H9 (cell line): ENCODE measurements at regions not wholly inside any gene's neighbourhood (a gene's known extent, or its start where the extent isn't known, plus 50 kb on each side); places are given as distances from the start of the nearest gene placed in this dataset.

Experiments
- DNase-seq: peaks from one replicate; pipeline ENCODE4 v3.0.0-alpha.2; 2017
- H2AFZ ChIP-seq: one replicate; pipeline ENCODE4 v1.6.1; 2013; ENCODE audit warnings: mild to moderate bottlenecking, low read length, control low read depth, moderate library complexity
- H2AK5ac ChIP-seq: 2 replicates; pipeline ENCODE4 v1.6.1; 2013; ENCODE audit warnings: low read length, control low read depth, mixed read lengths; ENCODE audit not compliant: insufficient read length
- H2BK120ac ChIP-seq: one replicate; pipeline ENCODE4 v1.6.1; 2013; ENCODE audit warnings: low read depth, mild to moderate bottlenecking, low read length, control low read depth, inconsistent platforms; ENCODE audit not compliant: poor library complexity, severe bottlenecking
- H2BK12ac ChIP-seq: 2 replicates; pipeline ENCODE4 v1.6.1; 2013; ENCODE audit warnings: low read length, control low read depth, mixed read lengths, low read depth; ENCODE audit not compliant: insufficient read length
- H2BK15ac ChIP-seq: 2 replicates; pipeline ENCODE4 v1.6.1; 2013; ENCODE audit warnings: low read depth, low read length, control low read depth
- H2BK20ac ChIP-seq: one replicate; pipeline ENCODE4 v1.6.1; 2013; ENCODE audit warnings: low read depth, mild to moderate bottlenecking, low read length, control low read depth, inconsistent platforms; ENCODE audit not compliant: poor library complexity, severe bottlenecking
- H2BK5ac ChIP-seq: 2 replicates; pipeline ENCODE4 v1.6.1; 2013; ENCODE audit warnings: low read length, control low read depth, mixed read lengths; ENCODE audit not compliant: insufficient read length
- H3K14ac ChIP-seq: 2 replicates; pipeline ENCODE4 v1.6.1; 2013; ENCODE audit warnings: low read length, control low read depth; ENCODE audit not compliant: insufficient read depth
- H3K18ac ChIP-seq: 2 replicates; pipeline ENCODE4 v1.6.1; 2013; ENCODE audit warnings: low read depth, mild to moderate bottlenecking, mixed read lengths, low read length, control low read depth; ENCODE audit not compliant: insufficient read length
- H3K23ac ChIP-seq: 2 replicates; pipeline ENCODE4 v1.6.1; 2013; ENCODE audit warnings: low read length, control low read depth, mixed read lengths, low read depth; ENCODE audit not compliant: insufficient read length
- H3K23me2 ChIP-seq: 2 replicates; pipeline ENCODE4 v1.6.1; 2013; ENCODE audit warnings: low read depth, mild to moderate bottlenecking, mixed read lengths, low read length, control low read depth; ENCODE audit not compliant: insufficient read length, poor library complexity, severe bottlenecking
- H3K27ac ChIP-seq: 2 replicates; pipeline ENCODE4 v1.5.1; 2013; ENCODE audit warnings: low read length, control low read depth, mixed read lengths, low read depth; ENCODE audit not compliant: insufficient read length
- H3K27me3 ChIP-seq: 2 replicates; pipeline ENCODE4 v1.6.1; 2013; ENCODE audit warnings: low read length, control low read depth, inconsistent platforms; ENCODE audit not compliant: insufficient read depth
- H3K4ac ChIP-seq: 2 replicates; pipeline ENCODE4 v1.6.1; 2013; ENCODE audit warnings: low read depth, mild to moderate bottlenecking, control low read depth, inconsistent platforms, low read length, moderate library complexity
- H3K4me1 ChIP-seq: 2 replicates; pipeline ENCODE4 v1.6.1; 2013; ENCODE audit warnings: low read length, control low read depth, inconsistent platforms; ENCODE audit not compliant: insufficient read depth
- H3K4me2 ChIP-seq: 2 replicates; pipeline ENCODE4 v1.6.1; 2013; ENCODE audit warnings: low read length, control low read depth, mixed read lengths; ENCODE audit not compliant: insufficient read length, insufficient read depth
- H3K56ac ChIP-seq: 2 replicates; pipeline ENCODE4 v1.6.1; 2013; ENCODE audit warnings: low read depth, mild to moderate bottlenecking, mixed read lengths, low read length, control low read depth; ENCODE audit not compliant: insufficient read length
- H3K79me1 ChIP-seq: 2 replicates; pipeline ENCODE4 v1.6.1; 2013; ENCODE audit warnings: low read depth, mild to moderate bottlenecking, moderate library complexity, low read length, control low read depth, inconsistent platforms; ENCODE audit not compliant: insufficient read depth, poor library complexity, severe bottlenecking
- H3K79me2 ChIP-seq: 2 replicates; pipeline ENCODE4 v1.6.1; 2013; ENCODE audit warnings: low read length, control low read depth, inconsistent platforms; ENCODE audit not compliant: insufficient read depth
- H3K9ac ChIP-seq: 2 replicates; pipeline ENCODE4 v1.6.1; 2013; ENCODE audit warnings: low read length, control low read depth, mixed read lengths; ENCODE audit not compliant: insufficient read length; ENCODE audit errors: extremely low read depth
- H3K9me3 ChIP-seq: one replicate; pipeline ENCODE4 v1.6.1; 2013; ENCODE audit warnings: low read depth, low read length, inconsistent platforms; ENCODE audit not compliant: control insufficient read depth
- H3T11ph ChIP-seq: one replicate; pipeline ENCODE4 v1.6.1; 2013; ENCODE audit warnings: mild to moderate bottlenecking, low read length, control low read depth, inconsistent platforms
- H4K20me1 ChIP-seq: one replicate; pipeline ENCODE4 v1.6.1; 2013; ENCODE audit not compliant: control insufficient read depth, insufficient read length, insufficient read depth
- H4K5ac ChIP-seq: 2 replicates; pipeline ENCODE4 v1.6.1; 2013; ENCODE audit warnings: low read depth, mild to moderate bottlenecking, mixed read lengths, low read length, control low read depth; ENCODE audit not compliant: insufficient read length
- H4K8ac ChIP-seq: replicated peaks from 2 replicates; pipeline ENCODE4 v1.6.1; 2013; ENCODE audit warnings: low read length, control low read depth, mixed read lengths, low read depth; ENCODE audit not compliant: insufficient read length
- H4K91ac ChIP-seq: 2 replicates; pipeline ENCODE4 v1.6.1; 2013; ENCODE audit warnings: low read depth, mild to moderate bottlenecking, moderate library complexity, mixed read lengths, low read length, control low read depth; ENCODE audit not compliant: insufficient read length
- H3K27ac Mint-ChIP-seq, 3 experiments: 2 replicates in 2 of 3; 3 replicates in 1 of 3; pipeline ENCODE4 v1.8.0; 2020 to 2021; ENCODE audit warnings: mixed read lengths in 3 of 3, mild to moderate bottlenecking in 1 of 3, moderate library complexity in 1 of 3
- H3K27me3 Mint-ChIP-seq: 2 replicates; pipeline ENCODE4 v1.8.0; 2021; ENCODE audit warnings: low read depth, mild to moderate bottlenecking, moderate library complexity, mixed read lengths
- H3K36me3 Mint-ChIP-seq, 3 experiments: 2 replicates in 2 of 3; 3 replicates in 1 of 3; pipeline ENCODE4 v1.8.0; 2020 to 2021; ENCODE audit warnings: low read depth in 3 of 3, mixed read lengths in 3 of 3; ENCODE audit not compliant: insufficient read depth in 1 of 3
- H3K4me1 Mint-ChIP-seq, 2 experiments: 2 replicates each; pipeline ENCODE4 v1.8.0; 2020; ENCODE audit warnings: mixed read lengths in 2 of 2
- H3K4me3 Mint-ChIP-seq, 2 experiments: 2 replicates in 1 of 2; 3 replicates in 1 of 2; pipeline ENCODE4 v1.8.0; 2020 to 2021; ENCODE audit warnings: mild to moderate bottlenecking in 2 of 2, mixed read lengths in 2 of 2, moderate library complexity in 1 of 2
- H3K9me3 Mint-ChIP-seq, 2 experiments: 2 replicates in 1 of 2; 3 replicates in 1 of 2; pipeline ENCODE4 v1.8.0; 2020; ENCODE audit warnings: mild to moderate bottlenecking in 2 of 2, mixed read lengths in 2 of 2, moderate library complexity in 1 of 2
- CTCF ChIP-seq: fragments of 200-600 bp; sonication (generic); conservative IDR thresholded peaks from 3 replicates; pipeline ENCODE4 v1.8.0; 2021; ENCODE audit warnings: antibody characterized with exemption, mild to moderate bottlenecking
- WGBS: extraction: QIAGEN DNeasy Blood & Tissue Kit; methylation state at CpG from one replicate; pipeline ENCODE4 v1.1.7; 2013; ENCODE audit warnings: missing lambda C conversion rate, low lambda C conversion rate, mixed read lengths; ENCODE audit not compliant: insufficient read length; ENCODE audit errors: extremely low coverage; 5-methylcytosine and 5-hydroxymethylcytosine counted together

- no peak overlapping the region for H3K27ac Mint-ChIP-seq
- Histone ChIP-seq H2BK20ac (no peak overlapping the region), H4K91ac (no peak overlapping the region), H2BK12ac (no peak overlapping the region), H4K20me1 (no peaks in the 10 kb centered on the region), H3K79me1 (no peaks in the 10 kb centered on the region), H2BK15ac (no peak overlapping the region), H3K14ac (no peak overlapping the region), H3K79me2 (no peaks in the 10 kb centered on the region), H3K18ac (no peak overlapping the region), H4K8ac (no peak overlapping the region), H3K27me3 (no peaks in the 10 kb centered on the region), H3K56ac (no peak overlapping the region), H2AFZ (no peak overlapping the region), H3K4me1 (peaks cover 12% of the 10 kb centered on the region), H3K4ac (no peak overlapping the region), H3K4me2 (no peak overlapping the region), H2BK120ac (no peak overlapping the region), H3K27ac (no peak overlapping the region), H3K23me2 (no peaks in the 10 kb centered on the region), H3K23ac (no peak overlapping the region), H3K9ac (no peak overlapping the region), H3K9me3 (no peaks in the 10 kb centered on the region), H4K5ac (no peak overlapping the region), H3T11ph (no peak overlapping the region), H2AK5ac (no peak overlapping the region), H2BK5ac (no peak overlapping the region)
- peaks cover 3% of the 10 kb centered on the region for H3K27me3 Mint-ChIP-seq
- H3K36me3 Mint-ChIP-seq, result no peaks in the 10 kb centered on the region
- peaks cover 0 to 2% of the 10 kb centered on the region in 2 experiments; a peak in 1 of 5 replicates for H3K9me3 Mint-ChIP-seq
- no peak for DNase-seq
- H3K4me1 Mint-ChIP-seq, result peaks cover 48 to 51% of the 10 kb centered on the region in 2 experiments
- no peak for TF ChIP-seq CTCF
- WGBS, result no CpG with 5 or more reads among the region's 4 CpGs
- no peak overlapping the region for H3K4me3 Mint-ChIP-seq
These were observed 384.5 kb upstream of the ARID1B start for GRCh38 chr6:156392648-156393047.
